PC-3 (cell line): ENCODE measurements at regions not wholly inside any gene's neighbourhood (a gene's known extent, or its start where the extent isn't known, plus 50 kb on each side); places are given as distances from the start of the nearest gene placed in this dataset.

ENCODE experiments used
- ATAC-seq: fragments of 200-7000 bp; cut with Tn5 transposase; 2 replicates; pipeline ENCODE4 v1.9.1; 2020; ENCODE audit warnings: mild to moderate bottlenecking, moderate library complexity
- BruUV-seq: library from RNA; stranded (reverse); fragments of 400-500 nt; replicated peaks from 2 replicates; lab custom pipeline; 2021; lab: Mats Ljungman, UMichigan
- CTCF ChIA-PET: fragments of 300-600 bp; sonication (Branson Sonifier 250); formaldehyde crosslinking; loops from one replicate; lab custom pipeline; 2022; ENCODE audit warnings: antibody characterized with exemption; lab: Charles Lee
- POLR2A ChIA-PET: fragments of 300-600 bp; sonication (Branson Sonifier 250); formaldehyde crosslinking; loops from one replicate; lab custom pipeline; 2022; ENCODE audit warnings: antibody characterized with exemption; ENCODE audit not compliant: unreplicated experiment; lab: Charles Lee
- DNase-seq: peaks from one replicate; pipeline ENCODE4 v3.0.0-alpha.2; 2015
- H2AFZ ChIP-seq: fragments of 300-600 bp; sonication (generic); 2 replicates; pipeline ENCODE4 v1.6.0; 2016; ENCODE audit warnings: antibody characterized with exemption, low read length
- H3F3A ChIP-seq: fragments of 300-600 bp; sonication (generic); one replicate; pipeline ENCODE4 v1.6.0; 2017; ENCODE audit warnings: antibody characterized with exemption, low read length, control low read depth, mild to moderate bottlenecking; ENCODE audit not compliant: unreplicated experiment
- H3K27ac ChIP-seq: fragments of 300-600 bp; sonication (generic); 2 replicates; pipeline ENCODE4 v1.5.1; 2016; ENCODE audit warnings: mild to moderate bottlenecking, low read length
- H3K27me3 ChIP-seq: fragments of 300-600 bp; sonication (generic); 2 replicates; pipeline ENCODE4 v1.6.1; 2016; ENCODE audit warnings: low read length, mixed read lengths
- H3K36me3 ChIP-seq: fragments of 300-600 bp; sonication (generic); 2 replicates; pipeline ENCODE4 v1.6.1; 2016; ENCODE audit warnings: low read depth, mixed run types, low read length, mixed read lengths
- H3K4me1 ChIP-seq: fragments of 300-600 bp; sonication (generic); 2 replicates; pipeline ENCODE4 v1.5.1; 2016; ENCODE audit warnings: low read length; ENCODE audit not compliant: insufficient read depth
- H3K4me2 ChIP-seq: fragments of 300-600 bp; sonication (generic); 2 replicates; pipeline ENCODE4 v1.6.0; 2016; ENCODE audit warnings: low read length
- H3K4me3 ChIP-seq: fragments of 300-600 bp; sonication (generic); 2 replicates; pipeline ENCODE4 v1.5.1; 2016; ENCODE audit warnings: mild to moderate bottlenecking, low read length, mixed read lengths
- H3K79me2 ChIP-seq: fragments of 300-600 bp; sonication (generic); 2 replicates; pipeline ENCODE4 v1.6.1; 2017; ENCODE audit warnings: low read length, mixed read lengths
- H3K9ac ChIP-seq: fragments of 300-600 bp; sonication (generic); 2 replicates; pipeline ENCODE4 v1.6.0; 2016; ENCODE audit warnings: mild to moderate bottlenecking, low read length
- H3K9me2 ChIP-seq: fragments of 300-600 bp; sonication (generic); replicated peaks from 2 replicates; pipeline ENCODE4 v1.6.1; 2016; ENCODE audit warnings: mixed run types, low read length, mixed read lengths
- H3K9me3 ChIP-seq: fragments of 300-600 bp; sonication (generic); 2 replicates; pipeline ENCODE4 v1.6.1; 2016; ENCODE audit warnings: low read length, mixed read lengths
- H4K20me1 ChIP-seq: fragments of 300-600 bp; sonication (generic); 2 replicates; pipeline ENCODE4 v1.6.1; 2016; ENCODE audit warnings: low read length, mixed read lengths
- CTCF ChIP-seq: fragments of 300-600 bp; sonication (generic); conservative IDR thresholded peaks from 2 replicates; pipeline ENCODE4 v1.5.1; 2017; ENCODE audit warnings: antibody characterized with exemption, low read depth, mild to moderate bottlenecking, low read length
- EZH2 ChIP-seq: fragments of 300-600 bp; sonication (generic); IDR thresholded peaks from one replicate; pipeline ENCODE4 v1.6.1; 2017; ENCODE audit warnings: antibody characterized with exemption, mild to moderate bottlenecking, low read length; ENCODE audit not compliant: unreplicated experiment
- EZH2phosphoT487 ChIP-seq: fragments of 300-600 bp; sonication (generic); IDR thresholded peaks from 2 replicates; pipeline ENCODE4 v1.6.1; 2018; ENCODE audit warnings: mild to moderate bottlenecking, antibody characterized with exemption, low read length, borderline replicate concordance
- intact Hi-C: fragments of 100-400 bp; cut with micrococcal nuclease; formaldehyde crosslinking; loops from 2 replicates; pipeline ENCODE4 v1.9.0; 2023

GRCh38 chr10:118907051-118907450, 122.5 kb upstream of the NANOS1 start:
- POLR2A ChIA-PET = interaction anchor here (0.6 kb wide), 1 partner anchor 364 kb away, joined by 5 read pairs; no protein-coding TSS in a partner anchor
- H3F3A ChIP-seq = no peaks in the 10 kb centered on the region
- CTCF ChIA-PET = no interaction called here
- H3K36me3 ChIP-seq = no peaks in the 10 kb centered on the region
- no peaks in the 10 kb centered on the region for H3K9me2 ChIP-seq
- H3K4me2 ChIP-seq = no peak overlapping the region
- H3K9ac ChIP-seq = no peak overlapping the region
- no peak overlapping the region for H3K4me3 ChIP-seq
- no peak overlapping the region for H2AFZ ChIP-seq
- no peaks in the 10 kb centered on the region for H3K27me3 ChIP-seq
- H4K20me1 ChIP-seq = no peaks in the 10 kb centered on the region
- no peaks in the 10 kb centered on the region for H3K79me2 ChIP-seq
- H3K4me1 ChIP-seq = peaks cover 6% of the 10 kb centered on the region; the same call in 1 of the 2 replicates
- intact Hi-C loops = no loop called here
- no peak overlapping the region for H3K27ac ChIP-seq
- no TSS peak for BruUV-seq
- H3K9me3 ChIP-seq = no peaks in the 10 kb centered on the region
- no peak for TF ChIP-seq EZH2
- no peak for TF ChIP-seq EZH2phosphoT487
- TF ChIP-seq CTCF = no peak
- DNase-seq (no peak), ATAC-seq (no peak)

GRCh38 chr10:118908557-118909256, 120.8 kb upstream of the NANOS1 start:
- Histone ChIP-seq H3F3A (no peaks in the 10 kb centered on the region), H3K9me3 (no peaks in the 10 kb centered on the region), H3K36me3 (no peaks in the 10 kb centered on the region), H3K27ac (no peak overlapping the region), H3K79me2 (no peaks in the 10 kb centered on the region), H3K4me3 (no peak overlapping the region), H3K9me2 (no peaks in the 10 kb centered on the region), H3K4me1 (peaks cover 6% of the 10 kb centered on the region; the same call in 1 of the 2 replicates), H4K20me1 (no peaks in the 10 kb centered on the region), H3K9ac (no peak overlapping the region), H2AFZ (no peak overlapping the region), H3K27me3 (no peaks in the 10 kb centered on the region), H3K4me2 (no peak overlapping the region)
- ATAC-seq (no peak), DNase-seq (no peak)
- no TSS peak for BruUV-seq
- CTCF ChIA-PET = no interaction called here
- intact Hi-C loops = no loop called here
- POLR2A ChIA-PET = no interaction called here
- TF ChIP-seq EZH2phosphoT487 = no peak
- no peak for TF ChIP-seq EZH2
- TF ChIP-seq CTCF = no peak

GRCh38 chr10:118910702-118911101, 118.8 kb upstream of the NANOS1 start:
- no peaks in the 10 kb centered on the region for H3F3A ChIP-seq
- no peak overlapping the region for H3K4me2 ChIP-seq
- H3K4me1 ChIP-seq = peaks cover 6% of the 10 kb centered on the region; the same call in 1 of the 2 replicates
- ChIA-PET POLR2A (no interaction called here), CTCF (no interaction called here)
- H3K27me3 ChIP-seq = no peaks in the 10 kb centered on the region
- no peak overlapping the region for H3K27ac ChIP-seq
- H3K9me3 ChIP-seq = no peaks in the 10 kb centered on the region
- no peak overlapping the region for H3K9ac ChIP-seq
- no peak overlapping the region for H2AFZ ChIP-seq
- H4K20me1 ChIP-seq = no peaks in the 10 kb centered on the region
- intact Hi-C loops = no loop called here
- H3K4me3 ChIP-seq = no peak overlapping the region
- no peaks in the 10 kb centered on the region for H3K36me3 ChIP-seq
- ATAC-seq (no peak), DNase-seq (no peak)
- H3K9me2 ChIP-seq = no peaks in the 10 kb centered on the region
- TF ChIP-seq EZH2phosphoT487 = no peak
- BruUV-seq = no TSS peak
- no peaks in the 10 kb centered on the region for H3K79me2 ChIP-seq
